CD4-positive, CD25-positive, alpha-beta regulatory T cell (primary cell): ENCODE measurements at regions not wholly inside any gene's neighbourhood (a gene's known extent, or its start where the extent isn't known, plus 50 kb on each side); places are given as distances from the start of the nearest gene placed in this dataset.

Experiments used
- ATAC-seq, 2 donors: fragments of 150-1000 bp; cut with Tn5 transposase; one replicate each; pipeline ENCODE4 v1.10.0; 2021; ENCODE audit warnings: low read depth in 2 of 2, moderate number of reproducible peaks in 2 of 2, moderate library complexity in 1 of 2
- DNase-seq, 3 donors: peaks; one replicate each; pipeline versions ENCODE4 v3.0.0 to v3.0.0-alpha.2; 2012 to 2022; ENCODE audit warnings: mixed read lengths in 1 of 3
- H3K27ac ChIP-seq: one replicate; pipeline ENCODE4 v1.7.0; 2013; ENCODE audit warnings: mild to moderate bottlenecking, low read length; ENCODE audit not compliant: insufficient read depth, poor library complexity, severe bottlenecking
- H3K27me3 ChIP-seq: one replicate; pipeline ENCODE4 v1.7.0; 2013; ENCODE audit warnings: low read length; ENCODE audit not compliant: control insufficient read depth, insufficient read depth
- H3K36me3 ChIP-seq: one replicate; pipeline ENCODE4 v1.7.0; 2013; ENCODE audit warnings: mild to moderate bottlenecking, low read length, moderate library complexity; ENCODE audit not compliant: control insufficient read depth, insufficient read depth
- H3K4me1 ChIP-seq: 2 replicates; pipeline ENCODE4 v1.7.0; 2013; ENCODE audit warnings: mild to moderate bottlenecking, low read length; ENCODE audit not compliant: insufficient read depth, control insufficient read depth, poor library complexity, severe bottlenecking
- H3K4me3 ChIP-seq: one replicate; pipeline ENCODE4 v1.7.0; 2013; ENCODE audit warnings: low read depth, mild to moderate bottlenecking, low read length, moderate library complexity
- H3K9me3 ChIP-seq, 2 experiments: 1 replicate in 1 of 2; 2 replicates in 1 of 2; pipeline ENCODE4 v1.7.0; 2013; ENCODE audit warnings: low read length in 2 of 2, mild to moderate bottlenecking in 1 of 2, moderate library complexity in 1 of 2; ENCODE audit not compliant: control insufficient read depth in 2 of 2
- H3K27ac Mint-ChIP-seq, 3 donors: one replicate each; pipeline ENCODE4 v1.8.0; 2020 to 2022; ENCODE audit warnings: mild to moderate bottlenecking in 3 of 3, mixed read lengths in 3 of 3, moderate library complexity in 2 of 3
- H3K27me3 Mint-ChIP-seq: one replicate; pipeline ENCODE4 v1.8.0; 2022; ENCODE audit warnings: mild to moderate bottlenecking, mixed read lengths
- H3K36me3 Mint-ChIP-seq: one replicate; pipeline ENCODE4 v1.8.0; 2020; ENCODE audit warnings: mixed read lengths
- H3K4me1 Mint-ChIP-seq, 4 donors: one replicate each; pipeline ENCODE4 v1.8.0; 2020 to 2022; ENCODE audit warnings: mixed read lengths in 4 of 4, mild to moderate bottlenecking in 1 of 4
- H3K4me3 Mint-ChIP-seq, 4 donors: one replicate each; pipeline ENCODE4 v1.8.0; 2020 to 2022; ENCODE audit warnings: mild to moderate bottlenecking in 4 of 4, mixed read lengths in 4 of 4, moderate library complexity in 3 of 4
- H3K9me3 Mint-ChIP-seq, 7 donors: one replicate each; pipeline ENCODE4 v1.8.0; 2020 to 2022; ENCODE audit warnings: mixed read lengths in 7 of 7, mild to moderate bottlenecking in 3 of 7, moderate library complexity in 2 of 7

DNA sequence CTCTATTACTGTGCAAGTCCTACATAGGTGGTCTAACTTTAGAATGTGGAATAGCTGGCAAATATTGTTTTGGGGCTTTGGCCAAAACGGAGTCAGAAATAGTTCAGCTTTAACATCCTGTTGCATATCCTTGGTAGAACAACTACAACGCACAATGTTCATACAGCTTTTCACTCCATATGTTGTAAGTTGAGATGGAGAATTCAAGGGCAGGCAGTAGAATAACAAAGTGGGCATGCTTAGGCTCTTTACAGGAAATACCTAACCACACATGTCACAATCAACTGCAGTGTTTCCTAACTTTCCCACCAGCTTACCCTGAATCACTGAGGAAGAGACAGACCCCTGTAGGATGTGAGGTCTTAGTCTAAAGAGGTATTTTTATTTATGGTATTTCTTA is 122.3 kb downstream of the PPP1R3A start:
- DNase-seq (no peak), ATAC-seq (no peak)
- no peaks in the 10 kb centered on the region for H3K9me3 ChIP-seq
- H3K4me3 ChIP-seq = no peak overlapping the region
- Mint-ChIP-seq H3K9me3 (peaks cover 0 to 18% (median 5%) of the 10 kb centered on the region in 7 donors), H3K4me1 (no peaks in the 10 kb centered on the region), H3K36me3 (no peaks in the 10 kb centered on the region), H3K27me3 (no peaks in the 10 kb centered on the region), H3K4me3 (no peak overlapping the region), H3K27ac (no peak overlapping the region)
- H3K27ac ChIP-seq = no peak overlapping the region
- H3K27me3 ChIP-seq = no peaks in the 10 kb centered on the region
- no peaks in the 10 kb centered on the region for H3K36me3 ChIP-seq
- H3K4me1 ChIP-seq = no peaks in the 10 kb centered on the region

- Histone ChIP-seq H3K4me3 (no peak overlapping the region), H3K4me1 (no peaks in the 10 kb centered on the region), H3K9me3 (no peaks in the 10 kb centered on the region), H3K27me3 (no peaks in the 10 kb centered on the region), H3K36me3 (no peaks in the 10 kb centered on the region), H3K27ac (no peak overlapping the region)
- Mint-ChIP-seq H3K4me3 (no peak overlapping the region), H3K27me3 (no peaks in the 10 kb centered on the region), H3K27ac (no peak overlapping the region), H3K36me3 (no peaks in the 10 kb centered on the region), H3K4me1 (no peaks in the 10 kb centered on the region), H3K9me3 (peaks cover 0 to 18% (median 5%) of the 10 kb centered on the region in 7 donors)
- ATAC-seq = no peak
- no peak for DNase-seq
Measured at GRCh38 chr7:113794573-113794972, 124.2 kb downstream of the PPP1R3A start.

- H3K4me1 ChIP-seq = no peaks in the 10 kb centered on the region
- no peaks in the 10 kb centered on the region for H3K36me3 Mint-ChIP-seq
- no peaks in the 10 kb centered on the region for H3K27me3 ChIP-seq
- H3K9me3 ChIP-seq = no peaks in the 10 kb centered on the region
- H3K27ac ChIP-seq = no peak overlapping the region
- H3K4me3 Mint-ChIP-seq = no peak overlapping the region
- ATAC-seq (no peak), DNase-seq (no peak)
- H3K27ac Mint-ChIP-seq = no peak overlapping the region
- H3K36me3 ChIP-seq = no peaks in the 10 kb centered on the region
- H3K27me3 Mint-ChIP-seq = no peaks in the 10 kb centered on the region
- H3K4me1 Mint-ChIP-seq = no peaks in the 10 kb centered on the region
- H3K9me3 Mint-ChIP-seq = peaks cover 0 to 12% (median 5%) of the 10 kb centered on the region in 7 donors
- H3K4me3 ChIP-seq = no peak overlapping the region
Measured at GRCh38 chr7:113793171-113793570, 125.6 kb downstream of the PPP1R3A start.

- DNase-seq (no peak), ATAC-seq (no peak)
- Histone ChIP-seq H3K9me3 (no peaks in the 10 kb centered on the region), H3K4me1 (no peaks in the 10 kb centered on the region), H3K27me3 (no peaks in the 10 kb centered on the region), H3K27ac (no peak overlapping the region), H3K36me3 (no peaks in the 10 kb centered on the region), H3K4me3 (no peak overlapping the region)
- H3K27ac Mint-ChIP-seq = no peak overlapping the region
- H3K27me3 Mint-ChIP-seq = no peaks in the 10 kb centered on the region
- H3K4me1 Mint-ChIP-seq = no peaks in the 10 kb centered on the region
- no peaks in the 10 kb centered on the region for H3K36me3 Mint-ChIP-seq
- H3K4me3 Mint-ChIP-seq = no peak overlapping the region
- H3K9me3 Mint-ChIP-seq = peaks cover 0 to 8% (median 5%) of the 10 kb centered on the region in 7 donors
Measured at GRCh38 chr7:113790025-113790424, 128.8 kb downstream of the PPP1R3A start.

- DNase-seq = no peak
Measured at GRCh38 chr7:113787106-113787505, 131.7 kb downstream of the PPP1R3A start.

DNA sequence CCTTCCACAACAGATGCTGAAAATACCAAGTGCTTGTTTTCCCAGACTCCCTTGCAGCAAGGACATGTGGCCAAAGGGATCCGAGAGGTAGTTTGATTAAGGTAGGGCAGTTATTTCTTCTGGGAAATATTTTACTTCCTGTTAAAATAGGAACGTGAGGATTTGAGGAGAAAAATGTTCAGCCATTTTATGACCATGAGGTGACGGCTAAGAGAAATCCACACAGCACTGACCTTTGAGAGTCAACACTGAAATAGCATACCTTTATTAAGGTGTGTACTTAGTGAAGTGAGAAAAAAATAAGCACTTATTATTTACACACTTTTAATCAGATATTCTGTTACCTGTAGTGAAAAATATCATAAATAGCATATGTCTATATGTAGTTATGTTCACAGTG is 133.9 kb downstream of the PPP1R3A start:
- DNase-seq (no peak), ATAC-seq (no peak)
- peaks cover 0 to 2% (median 0%) of the 10 kb centered on the region in 7 donors for H3K9me3 Mint-ChIP-seq
- Histone ChIP-seq H3K4me1 (no peaks in the 10 kb centered on the region), H3K4me3 (no peak overlapping the region), H3K36me3 (no peaks in the 10 kb centered on the region), H3K27me3 (no peaks in the 10 kb centered on the region), H3K27ac (no peak overlapping the region), H3K9me3 (no peaks in the 10 kb centered on the region)
- H3K4me1 Mint-ChIP-seq = no peaks in the 10 kb centered on the region
- H3K36me3 Mint-ChIP-seq = no peaks in the 10 kb centered on the region
- no peak overlapping the region for H3K27ac Mint-ChIP-seq
- no peaks in the 10 kb centered on the region for H3K27me3 Mint-ChIP-seq
- no peak overlapping the region for H3K4me3 Mint-ChIP-seq

More at GRCh38 chr7:113787106-113787505, 131.7 kb downstream of the PPP1R3A start:
- Histone ChIP-seq H3K9me3 (no peaks in the 10 kb centered on the region), H3K4me1 (no peaks in the 10 kb centered on the region), H3K27ac (no peak overlapping the region), H3K27me3 (no peaks in the 10 kb centered on the region), H3K4me3 (no peak overlapping the region), H3K36me3 (no peaks in the 10 kb centered on the region)
- H3K9me3 Mint-ChIP-seq = peaks cover 0 to 4% (median 0%) of the 10 kb centered on the region in 7 donors
- ATAC-seq = no peak
- H3K4me3 Mint-ChIP-seq = no peak overlapping the region
- no peaks in the 10 kb centered on the region for H3K36me3 Mint-ChIP-seq
- no peak overlapping the region for H3K27ac Mint-ChIP-seq
- H3K4me1 Mint-ChIP-seq = no peaks in the 10 kb centered on the region
- H3K27me3 Mint-ChIP-seq = no peaks in the 10 kb centered on the region

DNA sequence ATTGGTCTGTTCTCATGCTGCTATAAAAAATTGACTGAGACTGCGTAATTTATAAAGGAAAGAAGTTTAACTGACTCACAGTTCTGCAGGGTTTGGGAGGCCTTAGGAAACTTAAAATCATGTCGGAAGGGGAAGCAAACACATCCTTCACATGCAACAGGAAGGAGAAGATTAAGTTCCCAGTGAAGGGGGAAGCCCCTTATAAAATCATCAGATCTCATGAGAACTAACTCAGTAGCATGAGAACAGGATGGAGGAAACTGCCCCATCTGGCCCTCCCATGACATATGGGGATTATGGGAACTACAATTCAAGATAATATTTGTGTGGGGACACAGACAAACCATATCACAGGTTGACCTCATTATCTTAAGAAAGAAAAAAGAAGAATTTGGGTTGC is 134.5 kb downstream of the PPP1R3A start:
- Histone ChIP-seq H3K27me3 (no peaks in the 10 kb centered on the region), H3K9me3 (no peaks in the 10 kb centered on the region), H3K4me3 (no peak overlapping the region), H3K4me1 (no peaks in the 10 kb centered on the region), H3K27ac (no peak overlapping the region), H3K36me3 (no peaks in the 10 kb centered on the region)
- no peaks in the 10 kb centered on the region for H3K27me3 Mint-ChIP-seq
- H3K27ac Mint-ChIP-seq = no peak overlapping the region
- no peaks in the 10 kb centered on the region for H3K4me1 Mint-ChIP-seq
- DNase-seq (no peak), ATAC-seq (no peak)
- no peaks in the 10 kb centered on the region for H3K36me3 Mint-ChIP-seq
- no peak overlapping the region for H3K4me3 Mint-ChIP-seq
- H3K9me3 Mint-ChIP-seq = peaks cover 0 to 2% (median 0%) of the 10 kb centered on the region in 7 donors

DNA sequence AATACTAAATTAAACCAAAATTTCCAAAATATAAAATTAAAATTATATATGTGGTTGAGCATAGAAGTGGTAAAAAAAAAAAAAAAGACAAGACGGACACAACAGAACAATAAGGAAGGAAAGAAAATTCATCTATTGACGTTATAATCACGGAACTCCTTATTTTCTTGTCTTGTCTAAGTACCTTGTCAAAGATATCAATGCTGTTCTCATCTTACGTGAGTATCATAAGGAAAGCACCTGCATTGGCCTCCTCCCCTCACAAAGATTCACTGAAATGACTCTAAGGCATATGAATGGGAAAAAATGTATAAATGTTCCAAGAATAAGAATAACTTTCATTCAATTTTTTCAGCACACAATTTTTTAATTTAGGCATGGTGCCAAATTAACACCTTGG is 135.4 kb downstream of the PPP1R3A start:
- Histone ChIP-seq H3K9me3 (no peaks in the 10 kb centered on the region), H3K36me3 (no peaks in the 10 kb centered on the region), H3K27ac (no peak overlapping the region), H3K4me1 (no peaks in the 10 kb centered on the region), H3K27me3 (no peaks in the 10 kb centered on the region), H3K4me3 (no peak overlapping the region)
- ATAC-seq (no peak), DNase-seq (no peak)
- H3K4me3 Mint-ChIP-seq = no peak overlapping the region
- H3K36me3 Mint-ChIP-seq = no peaks in the 10 kb centered on the region
- no peak overlapping the region for H3K27ac Mint-ChIP-seq
- H3K27me3 Mint-ChIP-seq = no peaks in the 10 kb centered on the region
- peaks cover 0 to 2% (median 0%) of the 10 kb centered on the region in 7 donors for H3K9me3 Mint-ChIP-seq
- no peaks in the 10 kb centered on the region for H3K4me1 Mint-ChIP-seq
